ENCODE measurements at regions not wholly inside any gene's neighbourhood (a gene's known extent, or its start where the extent isn't known, plus 50 kb on each side); places are given as distances from the start of the nearest gene placed in this dataset.

DNA sequence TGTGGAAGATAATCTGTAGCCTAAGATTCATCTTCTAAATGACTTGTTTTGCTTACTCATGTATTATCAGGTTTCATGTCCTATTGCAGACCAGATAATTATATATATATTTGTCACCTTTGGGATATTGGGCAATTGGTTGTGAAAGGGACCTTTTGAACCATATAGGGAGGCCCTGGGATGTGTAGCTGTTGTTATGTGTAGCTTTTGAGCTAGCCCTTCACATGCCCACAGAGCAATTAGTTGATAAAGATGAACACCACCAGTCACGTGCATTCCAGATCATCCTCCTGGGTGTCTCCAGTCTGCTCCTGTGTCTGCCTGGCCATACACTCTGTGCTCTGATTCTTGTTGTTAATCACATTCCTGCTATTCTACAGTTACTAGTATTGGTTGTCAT lies 431.2 kb upstream of the FBXO33 start:
- no peaks in the 10 kb centered on the region for H3K27me3 ChIP-seq (replicated peaks)
- no peaks in the 10 kb centered on the region for H3K4me1 ChIP-seq (replicated peaks)
- no peak overlapping the region for H3K27ac ChIP-seq
- DNase-seq (ENCODE audit: low read depth in 1 of 2, low spot score in 2 of 2) = no peak
- no peaks in the 10 kb centered on the region for H3K9me3 ChIP-seq (replicated peaks)
- H3K4me3 ChIP-seq = no peak overlapping the region
- no peaks in the 10 kb centered on the region for H3K36me3 ChIP-seq

DNA sequence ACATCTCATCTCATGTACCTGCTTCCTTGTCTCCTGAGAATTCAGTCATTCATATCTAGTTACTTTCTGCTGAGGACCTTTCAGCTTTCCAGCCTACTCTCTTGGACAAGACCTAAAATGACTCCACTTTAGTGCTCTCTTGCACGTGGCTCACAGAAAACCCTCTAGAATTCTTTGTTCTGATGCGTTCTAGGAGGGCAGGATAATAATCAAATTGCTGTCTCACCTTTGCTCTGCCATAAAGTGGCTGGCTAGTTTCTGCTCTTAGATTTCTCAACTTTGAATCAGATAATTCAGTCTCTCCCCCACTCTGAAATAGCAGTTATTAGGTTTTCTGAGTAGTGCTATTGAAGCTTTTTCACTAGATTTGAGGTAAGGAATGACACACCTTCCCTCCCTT lies 429.5 kb upstream of the FBXO33 start:
- H3K27me3 ChIP-seq (replicated peaks) = no peaks in the 10 kb centered on the region
- no peak for DNase-seq (ENCODE audit: low read depth in 1 of 2, low spot score in 2 of 2)
- H3K4me3 ChIP-seq = no peak overlapping the region
- no peak overlapping the region for H3K27ac ChIP-seq
- H3K36me3 ChIP-seq = no peaks in the 10 kb centered on the region
- no peaks in the 10 kb centered on the region for H3K4me1 ChIP-seq (replicated peaks)
- no peaks in the 10 kb centered on the region for H3K9me3 ChIP-seq (replicated peaks)

DNA sequence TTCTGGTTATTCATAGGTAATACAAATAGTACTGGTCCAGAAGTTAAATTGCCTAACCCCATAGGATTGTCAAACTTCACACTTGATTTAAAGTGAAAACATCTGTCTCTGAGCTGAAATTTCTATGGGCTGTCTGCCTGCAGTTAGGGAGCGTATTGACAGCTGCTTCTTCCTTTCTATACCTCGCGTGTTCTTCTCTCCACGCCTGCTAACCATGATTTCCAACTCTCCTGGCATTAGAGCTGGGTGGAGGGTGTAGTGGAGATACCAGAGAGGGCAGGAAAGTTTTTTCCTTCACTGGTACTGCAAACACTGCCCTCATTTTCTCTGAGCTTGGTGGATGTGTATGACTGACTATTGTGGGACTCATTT lies 429.0 kb upstream of the FBXO33 start:
- Histone ChIP-seq H3K4me3 (no peak overlapping the region), H3K27ac (no peak overlapping the region), H3K27me3 (replicated peaks) (no peaks in the 10 kb centered on the region), H3K36me3 (no peaks in the 10 kb centered on the region), H3K4me1 (replicated peaks) (no peaks in the 10 kb centered on the region), H3K9me3 (replicated peaks) (no peaks in the 10 kb centered on the region)
- DNase-seq (ENCODE audit: low read depth in 1 of 2, low spot score in 2 of 2) = no peak

DNA sequence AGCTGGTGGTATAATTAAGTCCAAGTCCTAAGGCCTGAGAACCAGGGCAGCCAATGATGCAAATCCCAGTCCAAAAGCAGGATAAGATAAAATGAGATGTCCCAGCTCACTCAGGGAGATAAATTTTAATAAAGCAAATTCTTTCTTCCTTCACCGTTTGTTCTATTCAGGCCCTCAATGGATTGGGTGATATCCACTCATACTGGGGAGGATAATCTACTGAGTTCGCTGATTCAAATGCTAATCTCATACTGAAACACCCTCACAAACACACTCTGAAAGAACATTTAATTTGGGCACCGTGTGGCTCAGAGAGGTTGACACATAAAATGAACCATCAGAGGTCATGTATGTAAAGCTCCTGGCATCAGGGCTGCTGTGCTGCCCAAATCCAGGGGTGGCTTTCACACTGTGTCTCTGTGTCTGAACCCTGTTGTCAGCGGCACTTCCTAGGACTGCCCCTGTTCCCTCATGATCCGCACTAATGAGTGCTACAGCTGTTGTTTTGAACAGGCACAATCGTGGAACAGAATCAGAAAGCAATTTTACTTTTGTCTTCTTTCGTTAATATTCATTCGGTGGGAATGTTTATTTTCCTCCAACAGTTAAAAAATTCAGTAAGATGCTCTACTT lies 428.5 kb upstream of the FBXO33 start:
- no peak for DNase-seq (ENCODE audit: low read depth in 1 of 2, low spot score in 2 of 2)
- H3K36me3 ChIP-seq = no peaks in the 10 kb centered on the region
- no peaks in the 10 kb centered on the region for H3K27me3 ChIP-seq (replicated peaks)
- H3K9me3 ChIP-seq (replicated peaks) = no peaks in the 10 kb centered on the region
- H3K4me1 ChIP-seq (replicated peaks) = no peaks in the 10 kb centered on the region
- no peak overlapping the region for H3K27ac ChIP-seq
- no peak overlapping the region for H3K4me3 ChIP-seq

DNA sequence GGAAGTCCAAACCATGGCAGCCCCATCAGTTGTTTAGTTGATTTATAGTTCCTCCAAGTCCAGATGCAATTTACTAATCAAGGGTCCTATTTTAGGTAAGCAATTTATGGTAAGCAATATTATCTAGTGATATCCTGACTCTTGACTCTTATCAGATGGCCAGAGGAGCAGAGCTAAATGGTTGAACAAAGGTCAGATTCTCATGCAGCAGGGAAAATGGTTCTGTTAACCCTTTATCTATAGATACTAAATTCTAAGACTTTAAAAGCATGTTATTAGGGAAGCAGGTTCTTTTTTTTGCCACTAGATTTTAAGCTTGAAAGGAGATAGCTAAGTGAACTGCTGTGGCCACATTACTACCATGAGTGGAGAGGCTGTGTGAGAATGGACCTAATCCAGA lies 427.1 kb upstream of the FBXO33 start:
- no peaks in the 10 kb centered on the region for H3K4me1 ChIP-seq (replicated peaks)
- no peak overlapping the region for H3K4me3 ChIP-seq
- no peaks in the 10 kb centered on the region for H3K27me3 ChIP-seq (replicated peaks)
- no peaks in the 10 kb centered on the region for H3K9me3 ChIP-seq (replicated peaks)
- DNase-seq (ENCODE audit: low read depth in 1 of 2, low spot score in 2 of 2) = no peak
- H3K27ac ChIP-seq = no peak overlapping the region
- no peaks in the 10 kb centered on the region for H3K36me3 ChIP-seq

DNA sequence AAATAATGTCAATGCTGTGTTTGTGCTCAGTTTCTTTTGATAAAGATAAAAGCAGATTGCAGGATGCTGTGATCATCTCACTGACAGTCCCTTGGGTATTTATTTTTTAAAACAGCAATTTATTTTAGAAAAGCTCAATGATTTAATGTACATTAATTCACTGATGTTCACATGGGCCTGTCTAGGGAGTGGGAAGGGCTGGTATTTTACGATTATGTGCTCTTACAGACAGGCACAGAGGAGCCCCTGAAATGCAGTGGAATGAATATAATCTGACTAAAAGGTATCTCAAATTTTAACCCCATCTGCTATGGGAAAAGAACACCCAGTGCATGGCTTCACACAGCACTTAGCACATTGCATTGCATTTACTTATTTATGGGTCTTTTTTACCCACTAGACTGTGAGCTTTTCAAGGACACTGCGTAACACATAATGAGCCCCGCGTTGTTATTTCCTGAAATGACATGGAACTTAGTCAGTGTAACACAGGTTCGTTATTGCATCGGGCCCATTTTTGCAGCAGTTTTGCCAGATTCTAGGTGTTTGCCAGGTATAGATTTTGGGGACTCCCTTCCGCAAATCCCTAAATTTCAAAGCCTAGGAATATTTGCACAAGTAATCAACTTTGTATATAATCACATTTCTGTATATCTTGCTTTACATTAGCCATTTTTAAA lies 425.3 kb upstream of the FBXO33 start:
- no peaks in the 10 kb centered on the region for H3K4me1 ChIP-seq (replicated peaks)
- no peak overlapping the region for H3K4me3 ChIP-seq
- DNase-seq (ENCODE audit: low read depth in 1 of 2, low spot score in 2 of 2) = no peak
- H3K27me3 ChIP-seq (replicated peaks) = no peaks in the 10 kb centered on the region
- H3K27ac ChIP-seq = no peak overlapping the region
- no peaks in the 10 kb centered on the region for H3K36me3 ChIP-seq
- H3K9me3 ChIP-seq (replicated peaks) = no peaks in the 10 kb centered on the region

DNA sequence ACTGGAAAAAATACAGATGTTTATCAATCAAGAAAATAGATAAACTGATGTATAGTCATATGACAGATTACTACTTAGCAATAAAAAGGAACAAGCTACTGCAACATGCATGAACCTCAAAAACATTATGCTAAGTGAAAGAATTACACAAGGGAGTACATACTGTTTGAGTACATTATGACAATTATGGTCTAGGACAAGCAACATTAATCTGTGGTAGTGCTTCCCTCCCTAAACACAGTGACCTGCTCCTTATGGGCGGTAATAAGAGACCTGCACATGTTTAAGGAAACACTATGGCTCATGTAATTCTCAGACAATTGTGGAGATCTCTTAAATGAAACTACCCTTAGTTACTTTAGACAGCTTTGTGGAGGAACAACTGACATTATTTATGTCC lies 421.2 kb upstream of the FBXO33 start:
- no peaks in the 10 kb centered on the region for H3K9me3 ChIP-seq (replicated peaks)
- no peaks in the 10 kb centered on the region for H3K27me3 ChIP-seq (replicated peaks)
- no peak overlapping the region for H3K4me3 ChIP-seq
- no peak overlapping the region for H3K27ac ChIP-seq
- DNase-seq (ENCODE audit: low read depth in 1 of 2, low spot score in 2 of 2) = no peak
- no peaks in the 10 kb centered on the region for H3K4me1 ChIP-seq (replicated peaks)
- no peaks in the 10 kb centered on the region for H3K36me3 ChIP-seq

DNA sequence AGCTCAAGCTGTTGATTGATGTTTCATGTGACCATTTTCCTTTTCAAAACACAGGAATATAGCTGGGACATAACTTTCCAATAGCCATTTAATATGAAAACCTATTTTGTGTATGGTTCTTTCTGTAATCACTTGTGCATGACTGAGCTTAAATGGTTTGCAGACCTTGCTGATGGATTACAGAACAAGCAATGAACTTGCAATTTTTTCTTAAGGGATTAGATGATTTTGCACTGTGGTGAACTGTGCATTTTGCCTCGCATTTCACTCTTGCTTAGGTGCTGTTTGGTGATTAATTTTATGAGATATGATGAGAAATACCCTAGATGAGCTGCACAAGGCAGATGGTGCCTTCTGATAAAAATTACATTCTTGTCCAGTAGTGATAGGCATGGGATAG lies 419.0 kb upstream of the FBXO33 start:
- H3K36me3 ChIP-seq = no peaks in the 10 kb centered on the region
- no peaks in the 10 kb centered on the region for H3K27me3 ChIP-seq (replicated peaks)
- H3K4me1 ChIP-seq (replicated peaks) = peaks cover 4% of the 10 kb centered on the region; the same call in 1 of the 2 replicates
- no peak overlapping the region for H3K4me3 ChIP-seq
- no peak for DNase-seq (ENCODE audit: low read depth in 1 of 2, low spot score in 2 of 2)
- H3K27ac ChIP-seq = no peak overlapping the region
- H3K9me3 ChIP-seq (replicated peaks) = no peaks in the 10 kb centered on the region

DNA sequence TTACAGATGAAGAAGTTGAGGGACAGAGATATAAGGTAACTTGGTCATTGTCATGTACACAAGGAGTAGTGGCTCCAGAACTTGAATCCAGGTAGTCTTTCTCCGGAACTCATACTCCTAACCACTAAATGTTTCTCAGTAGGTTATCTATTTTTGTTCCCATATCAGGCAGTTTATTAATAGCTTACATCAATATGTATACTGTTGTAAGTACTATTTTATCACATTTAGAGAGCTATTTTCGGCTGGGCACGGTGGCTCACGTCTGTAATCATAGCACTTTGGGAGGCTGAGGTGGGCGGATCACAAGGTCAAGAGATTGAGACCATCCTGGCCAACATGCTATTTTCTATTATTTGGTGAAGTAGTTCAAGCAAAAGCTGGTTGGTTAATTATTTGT lies 415.6 kb upstream of the FBXO33 start:
- Histone ChIP-seq H3K36me3 (no peaks in the 10 kb centered on the region), H3K27ac (no peak overlapping the region), H3K4me3 (no peak overlapping the region), H3K4me1 (replicated peaks) (peaks cover 4% of the 10 kb centered on the region; the same call in 1 of the 2 replicates), H3K27me3 (replicated peaks) (no peaks in the 10 kb centered on the region), H3K9me3 (replicated peaks) (no peaks in the 10 kb centered on the region)
- no peak for DNase-seq (ENCODE audit: low read depth in 1 of 2, low spot score in 2 of 2)

DNA sequence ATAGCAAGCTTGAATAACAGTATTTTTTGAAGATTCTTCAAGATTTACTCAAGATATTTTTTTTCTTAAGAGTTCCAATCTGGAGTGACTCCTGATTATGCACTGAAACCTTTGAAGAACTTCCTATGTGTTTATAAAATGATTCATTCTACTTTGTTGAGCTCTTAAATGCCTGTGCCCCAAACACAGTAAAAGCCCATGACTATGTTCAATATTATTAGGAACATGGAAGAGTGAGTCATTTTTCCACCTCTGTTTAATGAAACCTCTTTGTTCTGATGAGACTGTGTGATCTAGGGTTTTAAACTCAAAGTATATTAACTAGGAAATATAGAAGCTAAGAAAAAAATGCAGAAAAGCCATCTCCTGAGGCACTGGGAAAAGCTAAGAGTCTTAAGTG lies 415.0 kb upstream of the FBXO33 start:
- peaks cover 4% of the 10 kb centered on the region; the same call in 1 of the 2 replicates for H3K4me1 ChIP-seq (replicated peaks)

DNA sequence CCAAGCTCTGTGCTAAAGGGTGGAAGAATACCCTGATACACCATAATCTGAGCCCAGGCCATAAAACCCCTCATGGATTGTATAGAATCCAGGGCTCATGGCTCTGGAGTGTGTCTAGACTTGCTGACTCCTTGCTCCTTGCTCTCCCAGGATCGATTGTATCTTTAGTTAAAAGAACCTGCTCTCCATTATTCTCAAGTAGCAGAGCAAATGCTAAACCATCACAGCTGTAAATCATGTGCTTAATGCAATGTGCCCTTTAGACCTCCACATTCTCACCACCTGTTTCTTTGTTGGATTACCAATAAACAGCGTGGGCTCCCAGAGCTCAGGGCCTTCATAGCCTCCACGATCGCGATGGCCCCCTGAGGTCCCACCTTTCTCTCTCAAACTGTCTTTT lies 411.6 kb upstream of the FBXO33 start:
- H3K9me3 ChIP-seq (replicated peaks) = no peaks in the 10 kb centered on the region
- DNase-seq (ENCODE audit: low read depth in 1 of 2, low spot score in 2 of 2) = no peak
- no peaks in the 10 kb centered on the region for H3K27me3 ChIP-seq (replicated peaks)
- H3K36me3 ChIP-seq = no peaks in the 10 kb centered on the region
- H3K27ac ChIP-seq = no peak overlapping the region
- peaks cover 14% of the 10 kb centered on the region for H3K4me1 ChIP-seq (replicated peaks)
- H3K4me3 ChIP-seq = no peak overlapping the region

More for the DNA sequence above, 415.0 kb upstream of the FBXO33 start:
- Histone ChIP-seq H3K27me3 (replicated peaks) (no peaks in the 10 kb centered on the region), H3K4me3 (no peak overlapping the region), H3K36me3 (no peaks in the 10 kb centered on the region), H3K27ac (no peak overlapping the region), H3K9me3 (replicated peaks) (no peaks in the 10 kb centered on the region)
- DNase-seq (ENCODE audit: low read depth in 1 of 2, low spot score in 2 of 2) = peak in 1 of 2 experiments; percentile 4

DNA sequence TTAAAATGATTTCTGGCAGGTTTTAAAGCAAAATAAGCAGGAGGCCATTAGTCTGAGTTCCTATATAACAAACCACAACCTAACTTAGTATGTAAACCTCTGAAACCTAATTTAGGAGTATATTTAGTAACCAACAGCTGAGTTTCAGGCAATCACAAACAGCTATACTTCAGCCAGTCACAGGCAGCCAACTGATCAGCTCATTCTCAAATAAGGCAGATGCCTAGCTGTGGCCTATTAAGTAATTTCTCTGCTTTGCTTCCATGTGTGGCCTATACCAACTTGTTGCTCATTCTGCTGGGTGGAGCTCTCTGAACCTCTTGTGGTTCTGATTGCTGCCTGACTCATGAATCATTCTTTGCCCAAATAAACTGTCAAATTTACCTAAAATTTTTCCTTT lies 408.9 kb upstream of the FBXO33 start:
- H3K36me3 ChIP-seq = no peaks in the 10 kb centered on the region
- no peaks in the 10 kb centered on the region for H3K9me3 ChIP-seq (replicated peaks)

DNA sequence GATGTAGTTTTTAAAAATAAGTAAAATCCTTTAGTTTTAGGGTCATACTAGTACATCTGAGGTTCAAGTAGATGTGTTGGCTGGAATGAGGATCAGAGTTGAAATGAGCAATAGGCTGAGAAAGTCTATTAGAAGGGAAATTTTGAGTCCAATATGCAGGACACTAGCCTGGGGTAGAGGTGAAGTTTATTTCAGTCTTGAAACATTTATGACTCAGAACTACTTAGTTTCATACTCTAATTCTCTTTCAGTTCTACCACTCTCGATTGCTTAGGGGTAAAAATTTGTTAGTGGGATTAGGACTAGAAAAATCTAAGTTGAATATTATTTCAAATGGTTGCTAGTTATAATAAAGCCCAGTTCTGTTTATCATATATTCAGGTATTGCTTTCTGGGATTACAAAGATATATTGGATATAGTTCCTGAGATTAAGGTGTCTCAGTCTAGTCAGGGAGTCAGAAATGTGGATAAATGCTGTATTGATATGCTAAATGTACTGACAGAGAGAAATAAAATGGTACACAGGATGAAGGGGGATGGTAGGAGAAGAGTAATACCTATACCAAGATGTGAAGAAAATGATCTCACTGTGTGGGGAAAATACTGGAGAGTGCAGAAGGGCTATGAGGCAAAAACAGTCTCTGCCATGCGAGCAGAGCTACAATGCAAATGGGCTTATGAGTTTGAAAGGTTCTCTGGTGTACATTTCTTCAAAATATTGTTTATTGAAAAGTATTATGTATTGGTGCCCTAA lies 395.8 kb upstream of the FBXO33 start:
- Histone ChIP-seq H3K4me3 (no peak overlapping the region), H3K36me3 (no peaks in the 10 kb centered on the region), H3K27ac (no peak overlapping the region)

More for the DNA sequence above, 408.9 kb upstream of the FBXO33 start:
- Histone ChIP-seq H3K4me1 (replicated peaks) (peaks cover 10% of the 10 kb centered on the region; the same call in 1 of the 2 replicates), H3K4me3 (no peak overlapping the region), H3K27ac (peak overlapping the region; percentile 58), H3K27me3 (replicated peaks) (no peaks in the 10 kb centered on the region)
- DNase-seq (ENCODE audit: low read depth in 1 of 2, low spot score in 2 of 2) = peak; percentile 21 to 43

More for the DNA sequence above, 395.8 kb upstream of the FBXO33 start:
- Histone ChIP-seq H3K27me3 (replicated peaks) (no peaks in the 10 kb centered on the region), H3K4me1 (replicated peaks) (no peaks in the 10 kb centered on the region), H3K9me3 (replicated peaks) (no peaks in the 10 kb centered on the region)
- DNase-seq (ENCODE audit: low read depth in 1 of 2, low spot score in 2 of 2) = no peak
